Naive thymus-derived CD4-positive, alpha-beta T cell (primary cell): ENCODE measurements at regions not wholly inside any gene's neighbourhood (a gene's known extent, or its start where the extent isn't known, plus 50 kb on each side); places are given as distances from the start of the nearest gene placed in this dataset.

ENCODE experiments used
- ATAC-seq: fragments of 150-1000 bp; cut with Tn5 transposase; 2 replicates; pipeline ENCODE4 v1.10.0; 2021; ENCODE audit warnings: mild to moderate bottlenecking, moderate library complexity
- CTCF ChIA-PET: fragments of 350-600 bp; sonication (Branson Sonifier 250); formaldehyde crosslinking; loops from one replicate; lab custom pipeline; 2021; ENCODE audit warnings: antibody characterized with exemption; lab: Charles Lee
- POLR2A ChIA-PET: fragments of 350-600 bp; sonication (Branson Sonifier 250); formaldehyde crosslinking; loops from one replicate; lab custom pipeline; 2021; ENCODE audit warnings: antibody characterized with exemption, inconsistent platforms; lab: Charles Lee
- DNase-seq, 9 donors: peaks; one replicate each; pipeline versions ENCODE4 v3.0.0 to v3.0.0-alpha.2; 2020 to 2022; ENCODE audit warnings: mixed read lengths in 1 of 9
- H3K27ac ChIP-seq: one replicate; pipeline ENCODE4 v1.7.0; 2013; ENCODE audit warnings: mild to moderate bottlenecking, low read depth, low read length, moderate library complexity
- H3K27me3 ChIP-seq, 2 donors: one replicate each; pipeline ENCODE4 v1.7.0; 2013; ENCODE audit warnings: low read length in 2 of 2, mild to moderate bottlenecking in 2 of 2, moderate library complexity in 2 of 2; ENCODE audit not compliant: control insufficient read depth in 2 of 2, insufficient read depth in 2 of 2
- H3K36me3 ChIP-seq, 3 experiments: 1 replicate in 2 of 3; 2 replicates in 1 of 3; pipeline ENCODE4 v1.7.0; 2013; ENCODE audit warnings: low read length in 3 of 3, mild to moderate bottlenecking in 3 of 3, moderate library complexity in 1 of 3; ENCODE audit not compliant: insufficient read depth in 3 of 3, control insufficient read depth in 2 of 3
- H3K4me1 ChIP-seq, 2 donors: one replicate each; pipeline ENCODE4 v1.7.0; 2013; ENCODE audit warnings: low read length in 2 of 2, mild to moderate bottlenecking in 2 of 2, moderate library complexity in 1 of 2; ENCODE audit not compliant: control insufficient read depth in 2 of 2, insufficient read depth in 2 of 2
- H3K4me3 ChIP-seq: 2 replicates; pipeline ENCODE4 v1.7.0; 2013; ENCODE audit warnings: mild to moderate bottlenecking, low read length
- H3K9me3 ChIP-seq, 3 experiments: 1 replicate in 2 of 3; 2 replicates in 1 of 3; pipeline ENCODE4 v1.7.0; 2013; ENCODE audit warnings: low read length in 3 of 3; ENCODE audit not compliant: control insufficient read depth in 2 of 3
- H3K27ac Mint-ChIP-seq, 9 donors: one replicate each; pipeline ENCODE4 v1.8.0; 2020 to 2022; ENCODE audit warnings: mixed read lengths in 9 of 9, mild to moderate bottlenecking in 8 of 9, moderate library complexity in 5 of 9, inconsistent platforms in 2 of 9
- H3K27me3 Mint-ChIP-seq, 5 donors: one replicate each; pipeline ENCODE4 v1.8.0; 2021 to 2022; ENCODE audit warnings: mixed read lengths in 5 of 5, mild to moderate bottlenecking in 1 of 5
- H3K36me3 Mint-ChIP-seq, 5 donors: one replicate each; pipeline ENCODE4 v1.8.0; 2020 to 2022; ENCODE audit warnings: mixed read lengths in 5 of 5, mild to moderate bottlenecking in 3 of 5, inconsistent platforms in 1 of 5
- H3K4me1 Mint-ChIP-seq, 7 donors: one replicate each; pipeline ENCODE4 v1.8.0; 2020 to 2022; ENCODE audit warnings: mixed read lengths in 7 of 7, mild to moderate bottlenecking in 3 of 7, inconsistent platforms in 1 of 7
- H3K4me3 Mint-ChIP-seq, 10 donors: one replicate each; pipeline ENCODE4 v1.8.0; 2020 to 2022; ENCODE audit warnings: mild to moderate bottlenecking in 10 of 10, mixed read lengths in 10 of 10, moderate library complexity in 6 of 10, inconsistent platforms in 2 of 10
- H3K9me3 Mint-ChIP-seq, 11 donors: one replicate each; pipeline ENCODE4 v1.8.0; 2020 to 2022; ENCODE audit warnings: mixed read lengths in 11 of 11, mild to moderate bottlenecking in 4 of 11, inconsistent platforms in 1 of 11, moderate library complexity in 1 of 11
- intact Hi-C, 2 donors: fragments of 100-400 bp; cut with micrococcal nuclease; formaldehyde crosslinking; loops; one replicate each; pipeline ENCODE4 v1.15.1; 2023

GRCh38 chr2:181149056-181149455 lies 168.7 kb downstream of the UBE2E3 start:
- H3K27me3 Mint-ChIP-seq: no peaks in the 10 kb centered on the region
- peaks cover 0 to 8% (median 0%) of the 10 kb centered on the region in 11 donors for H3K9me3 Mint-ChIP-seq
- H3K4me1 Mint-ChIP-seq: peaks cover 20 to 75% (median 67%) of the 10 kb centered on the region in 7 donors
- no peak for ATAC-seq
- intact Hi-C loops: loop anchor here in 1 of 2 donors (1.0 kb wide), 1 partner anchor 8 kb away; no protein-coding TSS in a partner anchor
- peak overlapping the region in 1 of 10 donors; percentile 52 for H3K4me3 Mint-ChIP-seq
- CTCF ChIA-PET: interaction anchor here (0.6 to 2.2 kb wide), 2 partner anchors 18 to 161 kb away, joined by 3 to 4 read pairs; no protein-coding TSS in a partner anchor
- POLR2A ChIA-PET: interaction anchor here (0.9 kb wide), 2 partner anchors 9 to 16 kb away, joined by 3 read pairs; no protein-coding TSS in a partner anchor
- Histone ChIP-seq H3K9me3 (no peaks in the 10 kb centered on the region), H3K4me3 (no peak overlapping the region), H3K27me3 (no peaks in the 10 kb centered on the region), H3K36me3 (peaks cover 0 to 4% (median 0%) of the 10 kb centered on the region in 3 experiments), H3K4me1 (peaks cover 33 to 51% of the 10 kb centered on the region in 2 donors), H3K27ac (no peak overlapping the region)
- peaks cover 5 to 39% (median 7%) of the 10 kb centered on the region in 5 donors for H3K36me3 Mint-ChIP-seq
- no peak for DNase-seq
- H3K27ac Mint-ChIP-seq: peak overlapping the region in 5 of 9 donors; percentile 1 to 71 (median 25)

DNA sequence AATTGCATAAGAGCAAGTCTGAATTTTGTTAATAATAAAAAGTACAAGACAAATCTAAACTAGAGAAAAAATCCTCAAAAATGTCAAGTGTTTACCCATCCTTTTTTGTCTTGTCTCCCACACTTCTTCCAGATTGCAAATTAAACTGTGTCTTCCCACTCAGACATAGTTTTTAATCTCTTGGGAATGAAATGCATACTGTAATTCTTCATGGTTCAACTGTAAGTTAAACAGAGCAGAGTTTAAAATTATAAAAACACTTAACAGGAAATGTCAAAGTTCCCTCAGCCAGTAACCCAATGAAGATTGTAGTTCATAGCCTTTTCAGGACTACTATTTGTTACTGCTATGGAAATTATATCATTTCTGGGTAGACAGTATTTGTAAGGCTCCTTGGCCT lies 171.8 kb downstream of the UBE2E3 start:
- ATAC-seq (no peak), DNase-seq (no peak)
- H3K4me1 ChIP-seq: peaks cover 20 to 26% of the 10 kb centered on the region in 2 donors
- H3K27me3 ChIP-seq: no peaks in the 10 kb centered on the region
- Mint-ChIP-seq H3K4me3 (peak overlapping the region in 6 of 10 donors; percentile 10 to 75 (median 22)), H3K27me3 (no peaks in the 10 kb centered on the region), H3K9me3 (peaks cover 3 to 27% (median 10%) of the 10 kb centered on the region in 11 donors), H3K27ac (peak overlapping the region in 8 of 9 donors; percentile 8 to 90 (median 55)), H3K36me3 (peaks cover 8 to 35% (median 16%) of the 10 kb centered on the region in 5 donors), H3K4me1 (peaks cover 18 to 58% (median 53%) of the 10 kb centered on the region in 7 donors)
- intact Hi-C loops: no loop called here
- peaks cover 0 to 9% (median 0%) of the 10 kb centered on the region in 3 experiments for H3K9me3 ChIP-seq
- peak overlapping the region; percentile 26 for H3K27ac ChIP-seq
- no peak overlapping the region for H3K4me3 ChIP-seq
- ChIA-PET POLR2A (interaction anchor here (1.3 to 1.6 kb wide), 4 partner anchors 9 to 42 kb away, joined by 4 to 7 read pairs (median 6); no protein-coding TSS in a partner anchor), CTCF (interaction anchor here (0.6 to 2.1 kb wide), 5 partner anchors 9 to 197 kb away, joined by 3 to 5 read pairs (median 5); no protein-coding TSS in a partner anchor)
- peaks cover 0 to 4% (median 0%) of the 10 kb centered on the region in 3 experiments for H3K36me3 ChIP-seq

- H3K4me3 Mint-ChIP-seq: peak overlapping the region in 5 of 10 donors; percentile 10 to 75 (median 16)
These were observed 172.3 kb downstream of the UBE2E3 start for GRCh38 chr2:181152701-181153100.

DNA sequence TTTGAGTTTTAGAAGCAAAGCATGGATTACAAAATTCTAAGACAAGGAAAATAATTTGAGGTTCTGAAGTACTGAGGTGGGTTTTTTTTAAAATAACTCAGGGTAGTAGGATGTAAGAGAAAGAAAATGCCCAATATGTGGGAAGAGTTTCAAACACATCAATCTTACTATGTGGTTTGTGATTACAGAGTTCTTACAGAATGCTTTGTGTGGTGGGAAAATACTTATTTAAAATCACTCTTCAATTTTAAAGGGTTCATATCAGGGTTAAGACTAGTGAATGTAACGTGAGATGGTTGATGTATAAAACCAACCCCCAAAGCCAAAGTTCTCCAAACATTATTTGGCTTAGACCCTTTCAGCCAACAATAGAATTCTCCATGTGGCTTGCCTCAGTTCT lies 173.5 kb downstream of the UBE2E3 start:
- no peaks in the 10 kb centered on the region for H3K27me3 Mint-ChIP-seq
- Histone ChIP-seq H3K9me3 (peaks cover 0 to 9% (median 0%) of the 10 kb centered on the region in 3 experiments), H3K27ac (no peak overlapping the region), H3K4me1 (peaks cover 13% of the 10 kb centered on the region in 2 donors), H3K4me3 (no peak overlapping the region), H3K27me3 (no peaks in the 10 kb centered on the region), H3K36me3 (peaks cover 0 to 4% (median 0%) of the 10 kb centered on the region in 3 experiments)
- ATAC-seq: no peak
- CTCF ChIA-PET: interaction anchor here (2.1 kb wide), 1 partner anchor 10 kb away, joined by 5 read pairs; no protein-coding TSS in a partner anchor
- peaks cover 3 to 29% (median 12%) of the 10 kb centered on the region in 11 donors for H3K9me3 Mint-ChIP-seq
- peaks cover 17 to 56% (median 37%) of the 10 kb centered on the region in 7 donors for H3K4me1 Mint-ChIP-seq
- intact Hi-C loops: loop anchor here (1.0 kb wide), 2 partner anchors 9 to 10 kb away; no protein-coding TSS in a partner anchor
- H3K36me3 Mint-ChIP-seq: peaks cover 8 to 43% (median 21%) of the 10 kb centered on the region in 5 donors
- H3K4me3 Mint-ChIP-seq: peak overlapping the region in 2 of 10 donors; percentile 7 to 39
- POLR2A ChIA-PET: interaction anchor here (1.6 kb wide), 1 partner anchor 15 kb away, joined by 5 read pairs; no protein-coding TSS in a partner anchor
- peak overlapping the region in 6 of 9 donors; percentile 5 to 81 (median 33) for H3K27ac Mint-ChIP-seq
- DNase-seq: no peak

More at GRCh38 chr2:181152701-181153100, 172.3 kb downstream of the UBE2E3 start:
- Mint-ChIP-seq H3K9me3 (peaks cover 3 to 29% (median 10%) of the 10 kb centered on the region in 11 donors), H3K4me1 (peaks cover 18 to 54% (median 48%) of the 10 kb centered on the region in 7 donors), H3K27me3 (no peaks in the 10 kb centered on the region), H3K36me3 (peaks cover 8 to 36% (median 18%) of the 10 kb centered on the region in 5 donors), H3K27ac (peak overlapping the region in 8 of 9 donors; percentile 8 to 90 (median 55))
- Histone ChIP-seq H3K9me3 (peaks cover 0 to 9% (median 0%) of the 10 kb centered on the region in 3 experiments), H3K4me3 (no peak overlapping the region), H3K27me3 (no peaks in the 10 kb centered on the region), H3K4me1 (peaks cover 20 to 22% of the 10 kb centered on the region in 2 donors), H3K36me3 (peaks cover 0 to 4% (median 0%) of the 10 kb centered on the region in 3 experiments), H3K27ac (peak overlapping the region; percentile 26)
- ChIA-PET POLR2A (interaction anchor here (0.9 to 1.6 kb wide), 5 partner anchors 9 to 43 kb away, joined by 3 to 7 read pairs (median 5); no protein-coding TSS in a partner anchor), CTCF (interaction anchor here (0.6 to 2.1 kb wide), 6 partner anchors 9 to 197 kb away, joined by 3 to 5 read pairs (median 4); no protein-coding TSS in a partner anchor)
- DNase-seq: no peak
- no peak for ATAC-seq
- intact Hi-C loops: loop anchor here in 1 of 2 donors (1.0 kb wide), 1 partner anchor 8 kb away; no protein-coding TSS in a partner anchor

DNA sequence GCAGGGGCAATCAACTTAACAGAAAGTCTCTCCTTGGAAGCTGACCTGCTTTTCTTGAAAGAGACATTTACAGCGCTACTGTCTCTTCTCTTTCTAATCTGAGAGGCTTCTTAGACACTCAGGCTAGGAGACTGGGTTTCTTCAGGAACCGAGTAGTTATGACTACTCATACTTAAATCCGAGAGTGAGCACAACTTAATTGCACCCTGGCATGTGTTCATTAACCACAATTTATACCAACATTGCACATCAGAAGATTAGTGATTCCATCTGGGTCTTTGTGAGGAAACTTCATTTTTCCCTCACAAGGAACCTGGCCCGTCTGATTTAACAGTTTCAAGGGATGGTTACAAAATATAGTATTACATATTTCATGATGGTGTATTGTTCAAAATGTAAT lies 176.9 kb downstream of the UBE2E3 start:
- Histone ChIP-seq H3K36me3 (no peaks in the 10 kb centered on the region), H3K27me3 (no peaks in the 10 kb centered on the region), H3K9me3 (peaks cover 0 to 9% (median 0%) of the 10 kb centered on the region in 3 experiments), H3K4me1 (peaks cover 2 to 4% of the 10 kb centered on the region in 2 donors), H3K4me3 (no peak overlapping the region), H3K27ac (no peak overlapping the region)
- Mint-ChIP-seq H3K4me1 (peaks cover 14 to 32% (median 22%) of the 10 kb centered on the region in 7 donors), H3K4me3 (no peak overlapping the region), H3K27me3 (no peaks in the 10 kb centered on the region), H3K9me3 (peaks cover 4 to 29% (median 13%) of the 10 kb centered on the region in 11 donors), H3K27ac (peak overlapping the region in 1 of 9 donors; percentile 41), H3K36me3 (peaks cover 5 to 46% (median 25%) of the 10 kb centered on the region in 5 donors)
- DNase-seq: no peak
- no peak for ATAC-seq
- CTCF ChIA-PET: no interaction called here
- POLR2A ChIA-PET: no interaction called here
- intact Hi-C loops: no loop called here

DNA sequence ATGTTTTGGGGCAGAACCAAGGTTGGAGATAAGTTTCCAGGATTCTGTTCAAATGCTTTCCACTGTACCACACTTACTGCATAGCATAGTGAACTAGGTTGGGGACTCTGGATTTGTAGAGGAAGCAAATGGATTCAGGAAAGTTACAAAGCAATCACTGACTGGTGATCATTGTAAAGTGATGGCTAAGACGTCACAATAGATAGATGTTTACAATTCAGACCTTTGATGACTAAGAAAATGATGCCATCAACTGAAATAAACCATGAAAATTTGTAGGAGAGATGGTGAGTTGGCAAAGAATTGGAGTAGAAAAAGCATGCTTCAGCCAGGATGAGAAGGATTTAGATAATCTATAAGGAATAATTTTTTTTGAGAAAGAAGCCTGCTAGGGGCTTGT lies 178.0 kb downstream of the UBE2E3 start:
- Mint-ChIP-seq H3K36me3 (peaks cover 5 to 45% (median 25%) of the 10 kb centered on the region in 5 donors), H3K4me1 (peaks cover 9 to 27% (median 16%) of the 10 kb centered on the region in 7 donors), H3K27me3 (no peaks in the 10 kb centered on the region), H3K27ac (peak overlapping the region in 2 of 9 donors; percentile 2 to 13), H3K4me3 (no peak overlapping the region), H3K9me3 (peaks cover 4 to 29% (median 13%) of the 10 kb centered on the region in 11 donors)
- POLR2A ChIA-PET: no interaction called here
- intact Hi-C loops: no loop called here
- ATAC-seq (no peak), DNase-seq (no peak)
- Histone ChIP-seq H3K36me3 (no peaks in the 10 kb centered on the region), H3K27me3 (no peaks in the 10 kb centered on the region), H3K4me3 (no peak overlapping the region), H3K4me1 (peaks cover 5 to 8% of the 10 kb centered on the region in 2 donors), H3K9me3 (peaks cover 0 to 9% (median 0%) of the 10 kb centered on the region in 3 experiments), H3K27ac (no peak overlapping the region)
- CTCF ChIA-PET: no interaction called here
